ENCODE measurements at regions not wholly inside any gene's neighbourhood (a gene's known extent, or its start where the extent isn't known, plus 50 kb on each side); places are given as distances from the start of the nearest gene placed in this dataset.

DNA sequence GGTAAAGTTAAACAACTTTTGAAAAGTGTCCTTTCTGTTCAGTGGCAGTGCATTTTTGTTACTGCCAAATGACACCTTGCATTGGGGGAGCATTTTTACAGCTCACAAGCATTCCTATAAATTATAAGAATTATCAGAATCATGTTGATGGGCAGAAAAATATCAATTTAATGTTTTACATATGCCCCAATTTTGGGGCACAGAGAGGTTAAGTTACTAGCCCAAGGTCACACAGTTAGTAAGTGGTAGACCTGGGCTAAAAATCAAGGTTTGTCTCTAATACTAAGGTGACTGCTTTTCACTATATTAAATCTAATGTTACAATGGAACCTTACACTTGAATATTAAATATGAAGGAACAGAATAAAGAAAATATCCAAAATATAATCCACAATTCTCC is 180.1 kb upstream of the IVNS1ABP start:
- H3K9me3 ChIP-seq, result no peaks in the 10 kb centered on the region
- H3K4me3 ChIP-seq, result no peak overlapping the region
- H3K36me3 ChIP-seq, result no peaks in the 10 kb centered on the region
- intact Hi-C loops (cut with DNase I), result no loop called here
- DNase-seq, result no peak
- no peaks in the 10 kb centered on the region for H3K4me1 ChIP-seq (ENCODE audit: insufficient read depth)
- H3K27ac ChIP-seq, result no peak overlapping the region
- H3K27me3 ChIP-seq, result no peaks in the 10 kb centered on the region
- no peak for TF ChIP-seq POLR2A (IDR thresholded peaks at IDR 0.05)
- no peak for TF ChIP-seq CTCF (IDR thresholded peaks at IDR 0.05)
- TF ChIP-seq EP300 (IDR thresholded peaks at IDR 0.05), result no peak

DNA sequence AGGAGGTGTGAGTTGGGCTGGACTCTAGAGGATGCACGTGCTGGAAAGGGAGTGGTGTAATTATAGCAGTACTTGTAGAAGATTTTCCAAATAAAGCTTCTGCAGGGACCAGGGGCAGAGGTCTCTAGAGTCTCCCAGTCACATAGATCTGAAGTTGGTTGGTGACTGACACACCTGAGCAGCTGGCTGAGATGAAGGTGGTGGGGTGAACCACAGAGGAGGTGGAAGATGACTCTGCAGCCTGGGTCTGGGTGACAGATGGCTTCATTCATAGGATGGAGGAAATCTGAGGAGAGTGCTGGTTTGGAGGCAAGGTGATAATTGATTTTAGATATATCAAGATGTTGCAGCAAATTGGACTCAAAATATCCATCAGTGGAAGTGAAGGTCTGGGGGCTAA is 178.9 kb upstream of the IVNS1ABP start:
- H3K27me3 ChIP-seq, result no peaks in the 10 kb centered on the region

GRCh38 chr1:185495007-185495406 is 178.0 kb upstream of the IVNS1ABP start:
- no peak for TF ChIP-seq EP300 (IDR thresholded peaks at IDR 0.05)
- no peak for TF ChIP-seq CTCF (IDR thresholded peaks at IDR 0.05)
- TF ChIP-seq POLR2A (IDR thresholded peaks at IDR 0.05), result no peak
- DNase-seq, result no peak
- H3K4me1 ChIP-seq (ENCODE audit: insufficient read depth), result no peaks in the 10 kb centered on the region
- intact Hi-C loops (cut with DNase I), result no loop called here
- no peak overlapping the region for H3K27ac ChIP-seq
- no peaks in the 10 kb centered on the region for H3K9me3 ChIP-seq
- H3K36me3 ChIP-seq, result no peaks in the 10 kb centered on the region
- H3K27me3 ChIP-seq, result no peaks in the 10 kb centered on the region
- no peak overlapping the region for H3K4me3 ChIP-seq

More for the DNA sequence above, 178.9 kb upstream of the IVNS1ABP start:
- no peaks in the 10 kb centered on the region for H3K9me3 ChIP-seq
- H3K36me3 ChIP-seq, result no peaks in the 10 kb centered on the region
- no peaks in the 10 kb centered on the region for H3K4me1 ChIP-seq (ENCODE audit: insufficient read depth)
- TF ChIP-seq EP300 (IDR thresholded peaks at IDR 0.05), result no peak
- no peak for TF ChIP-seq CTCF (IDR thresholded peaks at IDR 0.05)
- no peak for TF ChIP-seq POLR2A (IDR thresholded peaks at IDR 0.05)
- H3K4me3 ChIP-seq, result no peak overlapping the region
- H3K27ac ChIP-seq, result no peak overlapping the region
- 65 to 81% (median 69%) methylated on average over 1 of the region's 1 CpG for WGBS, 3 donors
- no peak for DNase-seq
- intact Hi-C loops (cut with DNase I), result no loop called here

DNA sequence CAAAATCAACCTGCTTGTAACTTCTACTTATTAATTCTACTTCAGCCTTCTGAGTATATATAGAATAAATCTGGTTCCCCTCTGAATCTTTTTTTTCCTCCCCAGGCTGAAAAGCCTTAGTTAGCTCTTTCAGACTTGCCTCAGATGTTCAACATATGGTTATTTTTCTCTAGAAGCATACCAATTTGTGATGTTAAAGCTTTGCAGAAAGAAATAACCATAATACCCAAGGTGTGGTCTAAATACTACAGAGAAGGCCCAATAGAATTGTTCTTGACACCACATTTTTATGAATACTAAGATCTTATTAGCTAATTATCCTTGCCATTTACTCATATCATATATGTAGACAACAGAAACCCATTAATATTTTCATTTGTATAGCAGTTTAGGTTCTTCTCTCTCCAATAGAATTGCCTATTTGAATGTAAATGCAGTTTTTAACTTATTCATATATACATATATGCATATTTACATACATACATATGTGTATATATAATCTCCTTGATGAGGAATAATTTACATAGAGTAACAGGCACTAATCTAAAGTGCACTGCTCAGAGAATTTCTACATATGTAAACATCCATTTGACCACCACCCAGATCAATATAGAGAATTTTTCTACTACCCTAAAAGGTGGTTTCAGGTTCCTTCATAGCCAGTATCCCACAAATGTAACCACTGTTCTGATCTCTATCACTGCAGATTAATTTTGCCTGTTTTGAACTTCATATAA is 175.2 kb upstream of the IVNS1ABP start:
- no peak overlapping the region for H3K27ac ChIP-seq
- H3K36me3 ChIP-seq, result no peaks in the 10 kb centered on the region
- DNase-seq, result no peak
- intact Hi-C loops (cut with DNase I), result no loop called here
- no peaks in the 10 kb centered on the region for H3K27me3 ChIP-seq
- H3K4me3 ChIP-seq, result no peak overlapping the region
- no peak for TF ChIP-seq CTCF (IDR thresholded peaks at IDR 0.05)
- no peak for TF ChIP-seq EP300 (IDR thresholded peaks at IDR 0.05)
- TF ChIP-seq POLR2A (IDR thresholded peaks at IDR 0.05), result no peak
- peaks cover 6% of the 10 kb centered on the region for H3K4me1 ChIP-seq (ENCODE audit: insufficient read depth)
- no peaks in the 10 kb centered on the region for H3K9me3 ChIP-seq
